HFF-Myc (cell line): ENCODE measurements at regions not wholly inside any gene's neighbourhood (a gene's known extent, or its start where the extent isn't known, plus 50 kb on each side); places are given as distances from the start of the nearest gene placed in this dataset.

Source experiments
- DNase-seq: peaks from one replicate; pipeline ENCODE4 v3.0.0-alpha.2; 2011; ENCODE audit warnings: low read depth; ENCODE audit errors: extremely low read depth
- H3K4me3 ChIP-seq: replicated peaks from 2 replicates; pipeline ENCODE4 v1.5.1; 2011; ENCODE audit warnings: low read depth, mild to moderate bottlenecking, control low read depth, low read length
- TF ChIP-seq, protein P1 (sequence below): IDR thresholded peaks from 2 replicates; pipeline ENCODE4 v1.5.1; 2012; ENCODE audit warnings: mild to moderate bottlenecking, low read depth, low read length, control low read depth; ENCODE audit errors: missing control alignments

DNA sequence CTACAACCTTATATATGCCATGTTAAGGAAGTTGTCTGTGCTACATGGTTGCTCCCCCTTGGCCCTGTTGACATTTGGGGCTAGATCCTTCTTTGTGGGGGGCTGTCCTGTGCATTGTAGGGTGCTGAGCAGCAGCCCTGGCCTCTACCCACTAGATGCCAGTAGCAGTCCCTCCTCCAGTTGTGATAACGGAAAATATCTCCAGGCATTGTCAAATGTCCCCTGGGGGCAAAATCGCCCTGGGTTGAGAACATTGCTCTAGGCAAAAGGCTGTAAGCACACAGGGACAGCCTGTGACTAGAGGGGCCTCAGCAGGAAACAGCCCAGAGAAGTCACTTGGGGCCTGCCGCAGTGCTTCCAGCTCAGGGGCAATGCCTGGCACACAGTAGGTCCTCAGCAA lies 1100.3 kb downstream of the BCL11B start:
- DNase-seq = no peak
- H3K4me3 ChIP-seq = no peak overlapping the region

DNA sequence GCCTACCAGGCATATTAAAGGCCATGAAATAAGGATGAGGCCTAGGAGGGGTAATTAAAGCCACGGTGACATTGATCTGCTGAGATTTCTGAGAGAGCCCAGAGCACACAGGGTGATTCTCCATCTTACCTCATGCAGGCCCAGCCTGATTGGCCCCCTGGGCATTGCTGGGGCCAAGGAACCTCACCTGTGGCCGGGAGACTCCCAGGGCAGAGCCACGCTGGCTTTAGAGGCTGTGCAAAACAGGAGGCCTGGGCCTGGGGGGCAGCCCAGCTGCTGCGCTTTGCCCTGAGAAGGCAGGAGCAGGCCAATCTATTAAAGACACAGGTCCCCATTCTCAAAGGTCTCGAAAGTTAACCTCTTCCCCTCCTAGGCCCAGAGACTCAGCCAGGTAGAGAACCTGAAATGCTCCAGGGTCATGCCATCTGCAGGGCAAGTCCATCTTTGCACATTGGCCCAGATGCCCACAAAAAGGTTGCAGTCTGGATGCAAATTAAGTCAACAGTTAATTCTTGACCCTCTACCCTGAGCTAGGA lies 1099.7 kb downstream of the BCL11B start:
- no peak overlapping the region for H3K4me3 ChIP-seq
- DNase-seq = no peak
- TF ChIP-seq, protein P1, sequence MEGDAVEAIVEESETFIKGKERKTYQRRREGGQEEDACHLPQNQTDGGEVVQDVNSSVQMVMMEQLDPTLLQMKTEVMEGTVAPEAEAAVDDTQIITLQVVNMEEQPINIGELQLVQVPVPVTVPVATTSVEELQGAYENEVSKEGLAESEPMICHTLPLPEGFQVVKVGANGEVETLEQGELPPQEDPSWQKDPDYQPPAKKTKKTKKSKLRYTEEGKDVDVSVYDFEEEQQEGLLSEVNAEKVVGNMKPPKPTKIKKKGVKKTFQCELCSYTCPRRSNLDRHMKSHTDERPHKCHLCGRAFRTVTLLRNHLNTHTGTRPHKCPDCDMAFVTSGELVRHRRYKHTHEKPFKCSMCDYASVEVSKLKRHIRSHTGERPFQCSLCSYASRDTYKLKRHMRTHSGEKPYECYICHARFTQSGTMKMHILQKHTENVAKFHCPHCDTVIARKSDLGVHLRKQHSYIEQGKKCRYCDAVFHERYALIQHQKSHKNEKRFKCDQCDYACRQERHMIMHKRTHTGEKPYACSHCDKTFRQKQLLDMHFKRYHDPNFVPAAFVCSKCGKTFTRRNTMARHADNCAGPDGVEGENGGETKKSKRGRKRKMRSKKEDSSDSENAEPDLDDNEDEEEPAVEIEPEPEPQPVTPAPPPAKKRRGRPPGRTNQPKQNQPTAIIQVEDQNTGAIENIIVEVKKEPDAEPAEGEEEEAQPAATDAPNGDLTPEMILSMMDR = no peak

More for the DNA sequence above, 1100.3 kb downstream of the BCL11B start:
- TF ChIP-seq, protein P1 = no peak

DNA sequence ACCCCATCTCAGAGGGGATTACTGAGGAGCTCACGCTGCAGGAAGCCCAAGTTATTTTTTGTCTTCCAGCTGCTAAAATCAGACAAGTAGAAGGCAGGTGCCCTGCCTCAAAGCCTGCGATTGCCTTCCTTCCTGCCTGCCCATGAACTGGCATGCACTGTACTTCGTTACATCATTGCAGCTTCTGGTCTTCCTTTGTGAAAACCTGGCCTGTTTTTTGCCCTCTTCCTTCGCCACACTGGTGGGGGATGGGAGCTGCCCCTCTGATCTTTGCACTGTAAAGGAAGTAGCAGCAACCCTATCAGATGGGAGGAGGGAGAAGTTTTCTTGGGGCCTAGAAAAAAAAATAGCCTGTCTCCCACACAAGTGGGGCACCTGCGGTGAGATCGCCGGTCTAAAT lies 1098.7 kb downstream of the BCL11B start:
- no peak overlapping the region for H3K4me3 ChIP-seq
- TF ChIP-seq, protein P1 = no peak
- no peak for DNase-seq

DNA sequence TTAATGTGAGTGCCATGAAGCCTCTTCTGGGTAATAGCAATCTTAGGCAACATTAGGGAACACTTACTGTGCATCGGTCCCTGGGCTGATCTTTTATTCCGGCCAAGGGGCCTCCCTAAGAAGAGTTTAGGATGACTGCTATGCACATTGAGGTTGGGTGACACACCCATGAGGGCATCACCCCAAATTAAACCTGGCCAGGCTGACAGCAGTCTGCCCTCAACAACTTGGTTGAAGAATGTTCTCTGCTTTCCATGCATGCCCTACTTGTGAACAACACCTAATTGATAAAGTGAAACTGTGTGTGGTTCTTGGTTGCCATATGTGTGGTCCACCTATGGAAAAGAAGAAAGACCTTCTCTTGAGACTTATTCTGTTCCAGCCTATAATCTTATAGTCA lies 1098.0 kb downstream of the BCL11B start:
- TF ChIP-seq, protein P1 = no peak

DNA sequence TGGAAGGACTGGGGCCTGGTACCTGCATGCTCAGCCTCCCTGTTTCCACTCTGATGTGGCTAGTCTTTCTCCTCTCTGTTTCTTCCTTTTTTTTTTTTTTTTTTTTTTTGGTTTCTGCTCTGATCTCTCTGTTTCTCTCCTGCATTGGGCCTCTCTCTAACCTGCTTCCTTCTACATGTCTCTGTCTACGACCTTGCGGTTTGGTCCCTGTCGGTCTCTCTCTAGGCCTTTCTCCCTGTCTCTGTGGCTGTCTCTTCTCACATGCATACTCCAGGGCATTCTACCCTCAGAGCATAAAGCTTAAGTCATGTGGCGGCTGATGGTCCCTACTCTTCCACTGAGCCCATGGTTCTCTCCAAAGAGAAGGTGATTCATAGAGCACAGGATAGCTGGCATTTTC lies 1096.6 kb downstream of the BCL11B start:
- DNase-seq = no peak
- H3K4me3 ChIP-seq = no peak overlapping the region
- TF ChIP-seq, protein P1 = no peak

More for the DNA sequence above, 1098.0 kb downstream of the BCL11B start:
- H3K4me3 ChIP-seq = no peak overlapping the region
- DNase-seq = no peak

DNA sequence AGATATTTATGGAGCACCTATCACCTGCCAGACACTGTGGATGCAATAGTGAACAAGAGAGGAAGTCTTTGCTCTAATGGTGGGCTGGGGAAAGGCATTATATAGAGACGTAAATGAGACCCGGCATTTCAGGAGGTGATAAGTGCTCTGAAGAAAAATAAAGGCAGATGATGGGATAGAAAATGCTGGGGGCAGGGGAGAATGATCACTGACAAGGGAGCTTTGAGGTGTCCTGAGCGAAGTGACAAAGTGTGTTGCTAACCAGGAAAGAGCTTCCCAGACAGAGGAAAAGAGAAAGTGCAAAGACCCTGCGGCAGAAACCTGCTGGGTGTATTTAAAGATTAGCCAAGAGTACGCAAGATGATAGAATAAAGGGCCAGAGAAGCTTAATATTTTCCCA lies 1096.1 kb downstream of the BCL11B start:
- no peak overlapping the region for H3K4me3 ChIP-seq
- TF ChIP-seq, protein P1 = no peak
- no peak for DNase-seq

DNA sequence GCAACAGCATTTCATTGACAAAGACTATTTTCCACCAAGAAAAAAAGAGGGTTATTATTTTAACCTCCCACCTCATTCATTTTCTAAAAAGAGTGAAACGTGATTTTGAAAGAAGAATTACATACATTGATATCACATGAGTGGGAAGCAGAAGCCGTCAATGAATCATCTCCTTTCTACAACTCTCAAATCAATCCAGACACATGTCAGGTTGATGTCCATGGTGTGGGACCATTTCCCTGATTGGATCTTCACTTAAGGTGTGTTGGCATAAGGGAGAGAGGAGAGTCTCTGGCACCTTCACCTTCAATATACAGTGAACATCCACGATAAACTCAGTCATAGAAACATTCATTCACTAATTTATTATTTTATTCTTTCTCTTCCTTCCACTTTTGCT lies 1095.1 kb downstream of the BCL11B start:
- no peak for DNase-seq
- TF ChIP-seq, protein P1 = no peak
- H3K4me3 ChIP-seq = no peak overlapping the region
